H9 (cell line): ENCODE measurements at regions not wholly inside any gene's neighbourhood (a gene's known extent, or its start where the extent isn't known, plus 50 kb on each side); places are given as distances from the start of the nearest gene placed in this dataset.

Source experiments
- DNase-seq: peaks from one replicate; pipeline ENCODE4 v3.0.0-alpha.2; 2017
- H2AFZ ChIP-seq: one replicate; pipeline ENCODE4 v1.6.1; 2013; ENCODE audit warnings: mild to moderate bottlenecking, low read length, control low read depth, moderate library complexity
- H2AK5ac ChIP-seq: 2 replicates; pipeline ENCODE4 v1.6.1; 2013; ENCODE audit warnings: low read length, control low read depth, mixed read lengths; ENCODE audit not compliant: insufficient read length
- H2BK120ac ChIP-seq: one replicate; pipeline ENCODE4 v1.6.1; 2013; ENCODE audit warnings: low read depth, mild to moderate bottlenecking, low read length, control low read depth, inconsistent platforms; ENCODE audit not compliant: poor library complexity, severe bottlenecking
- H2BK12ac ChIP-seq: 2 replicates; pipeline ENCODE4 v1.6.1; 2013; ENCODE audit warnings: low read length, control low read depth, mixed read lengths, low read depth; ENCODE audit not compliant: insufficient read length
- H2BK15ac ChIP-seq: 2 replicates; pipeline ENCODE4 v1.6.1; 2013; ENCODE audit warnings: low read depth, low read length, control low read depth
- H2BK20ac ChIP-seq: one replicate; pipeline ENCODE4 v1.6.1; 2013; ENCODE audit warnings: low read depth, mild to moderate bottlenecking, low read length, control low read depth, inconsistent platforms; ENCODE audit not compliant: poor library complexity, severe bottlenecking
- H2BK5ac ChIP-seq: 2 replicates; pipeline ENCODE4 v1.6.1; 2013; ENCODE audit warnings: low read length, control low read depth, mixed read lengths; ENCODE audit not compliant: insufficient read length
- H3K14ac ChIP-seq: 2 replicates; pipeline ENCODE4 v1.6.1; 2013; ENCODE audit warnings: low read length, control low read depth; ENCODE audit not compliant: insufficient read depth
- H3K18ac ChIP-seq: 2 replicates; pipeline ENCODE4 v1.6.1; 2013; ENCODE audit warnings: low read depth, mild to moderate bottlenecking, mixed read lengths, low read length, control low read depth; ENCODE audit not compliant: insufficient read length
- H3K23ac ChIP-seq: 2 replicates; pipeline ENCODE4 v1.6.1; 2013; ENCODE audit warnings: low read length, control low read depth, mixed read lengths, low read depth; ENCODE audit not compliant: insufficient read length
- H3K23me2 ChIP-seq: 2 replicates; pipeline ENCODE4 v1.6.1; 2013; ENCODE audit warnings: low read depth, mild to moderate bottlenecking, mixed read lengths, low read length, control low read depth; ENCODE audit not compliant: insufficient read length, poor library complexity, severe bottlenecking
- H3K27ac ChIP-seq: 2 replicates; pipeline ENCODE4 v1.5.1; 2013; ENCODE audit warnings: low read length, control low read depth, mixed read lengths, low read depth; ENCODE audit not compliant: insufficient read length
- H3K27me3 ChIP-seq: 2 replicates; pipeline ENCODE4 v1.6.1; 2013; ENCODE audit warnings: low read length, control low read depth, inconsistent platforms; ENCODE audit not compliant: insufficient read depth
- H3K4ac ChIP-seq: 2 replicates; pipeline ENCODE4 v1.6.1; 2013; ENCODE audit warnings: low read depth, mild to moderate bottlenecking, control low read depth, inconsistent platforms, low read length, moderate library complexity
- H3K4me1 ChIP-seq: 2 replicates; pipeline ENCODE4 v1.6.1; 2013; ENCODE audit warnings: low read length, control low read depth, inconsistent platforms; ENCODE audit not compliant: insufficient read depth
- H3K4me2 ChIP-seq: 2 replicates; pipeline ENCODE4 v1.6.1; 2013; ENCODE audit warnings: low read length, control low read depth, mixed read lengths; ENCODE audit not compliant: insufficient read length, insufficient read depth
- H3K56ac ChIP-seq: 2 replicates; pipeline ENCODE4 v1.6.1; 2013; ENCODE audit warnings: low read depth, mild to moderate bottlenecking, mixed read lengths, low read length, control low read depth; ENCODE audit not compliant: insufficient read length
- H3K79me1 ChIP-seq: 2 replicates; pipeline ENCODE4 v1.6.1; 2013; ENCODE audit warnings: low read depth, mild to moderate bottlenecking, moderate library complexity, low read length, control low read depth, inconsistent platforms; ENCODE audit not compliant: insufficient read depth, poor library complexity, severe bottlenecking
- H3K79me2 ChIP-seq: 2 replicates; pipeline ENCODE4 v1.6.1; 2013; ENCODE audit warnings: low read length, control low read depth, inconsistent platforms; ENCODE audit not compliant: insufficient read depth
- H3K9ac ChIP-seq: 2 replicates; pipeline ENCODE4 v1.6.1; 2013; ENCODE audit warnings: low read length, control low read depth, mixed read lengths; ENCODE audit not compliant: insufficient read length; ENCODE audit errors: extremely low read depth
- H3K9me3 ChIP-seq: one replicate; pipeline ENCODE4 v1.6.1; 2013; ENCODE audit warnings: low read depth, low read length, inconsistent platforms; ENCODE audit not compliant: control insufficient read depth
- H3T11ph ChIP-seq: one replicate; pipeline ENCODE4 v1.6.1; 2013; ENCODE audit warnings: mild to moderate bottlenecking, low read length, control low read depth, inconsistent platforms
- H4K20me1 ChIP-seq: one replicate; pipeline ENCODE4 v1.6.1; 2013; ENCODE audit not compliant: control insufficient read depth, insufficient read length, insufficient read depth
- H4K5ac ChIP-seq: 2 replicates; pipeline ENCODE4 v1.6.1; 2013; ENCODE audit warnings: low read depth, mild to moderate bottlenecking, mixed read lengths, low read length, control low read depth; ENCODE audit not compliant: insufficient read length
- H4K8ac ChIP-seq: replicated peaks from 2 replicates; pipeline ENCODE4 v1.6.1; 2013; ENCODE audit warnings: low read length, control low read depth, mixed read lengths, low read depth; ENCODE audit not compliant: insufficient read length
- H4K91ac ChIP-seq: 2 replicates; pipeline ENCODE4 v1.6.1; 2013; ENCODE audit warnings: low read depth, mild to moderate bottlenecking, moderate library complexity, mixed read lengths, low read length, control low read depth; ENCODE audit not compliant: insufficient read length
- H3K27ac Mint-ChIP-seq, 3 experiments: 2 replicates in 2 of 3; 3 replicates in 1 of 3; pipeline ENCODE4 v1.8.0; 2020 to 2021; ENCODE audit warnings: mixed read lengths in 3 of 3, mild to moderate bottlenecking in 1 of 3, moderate library complexity in 1 of 3
- H3K27me3 Mint-ChIP-seq: 2 replicates; pipeline ENCODE4 v1.8.0; 2021; ENCODE audit warnings: low read depth, mild to moderate bottlenecking, moderate library complexity, mixed read lengths
- H3K36me3 Mint-ChIP-seq, 3 experiments: 2 replicates in 2 of 3; 3 replicates in 1 of 3; pipeline ENCODE4 v1.8.0; 2020 to 2021; ENCODE audit warnings: low read depth in 3 of 3, mixed read lengths in 3 of 3; ENCODE audit not compliant: insufficient read depth in 1 of 3
- H3K4me1 Mint-ChIP-seq, 2 experiments: 2 replicates each; pipeline ENCODE4 v1.8.0; 2020; ENCODE audit warnings: mixed read lengths in 2 of 2
- H3K4me3 Mint-ChIP-seq, 2 experiments: 2 replicates in 1 of 2; 3 replicates in 1 of 2; pipeline ENCODE4 v1.8.0; 2020 to 2021; ENCODE audit warnings: mild to moderate bottlenecking in 2 of 2, mixed read lengths in 2 of 2, moderate library complexity in 1 of 2
- H3K9me3 Mint-ChIP-seq, 2 experiments: 2 replicates in 1 of 2; 3 replicates in 1 of 2; pipeline ENCODE4 v1.8.0; 2020; ENCODE audit warnings: mild to moderate bottlenecking in 2 of 2, mixed read lengths in 2 of 2, moderate library complexity in 1 of 2
- WGBS: extraction: QIAGEN DNeasy Blood & Tissue Kit; methylation state at CpG from one replicate; pipeline ENCODE4 v1.1.7; 2013; ENCODE audit warnings: missing lambda C conversion rate, low lambda C conversion rate, mixed read lengths; ENCODE audit not compliant: insufficient read length; ENCODE audit errors: extremely low coverage; 5-methylcytosine and 5-hydroxymethylcytosine counted together
- TF ChIP-seq, protein P1 (sequence below): fragments of 200-600 bp; sonication (generic); conservative IDR thresholded peaks from 3 replicates; pipeline ENCODE4 v1.8.0; 2021; ENCODE audit warnings: antibody characterized with exemption, mild to moderate bottlenecking

DNA sequence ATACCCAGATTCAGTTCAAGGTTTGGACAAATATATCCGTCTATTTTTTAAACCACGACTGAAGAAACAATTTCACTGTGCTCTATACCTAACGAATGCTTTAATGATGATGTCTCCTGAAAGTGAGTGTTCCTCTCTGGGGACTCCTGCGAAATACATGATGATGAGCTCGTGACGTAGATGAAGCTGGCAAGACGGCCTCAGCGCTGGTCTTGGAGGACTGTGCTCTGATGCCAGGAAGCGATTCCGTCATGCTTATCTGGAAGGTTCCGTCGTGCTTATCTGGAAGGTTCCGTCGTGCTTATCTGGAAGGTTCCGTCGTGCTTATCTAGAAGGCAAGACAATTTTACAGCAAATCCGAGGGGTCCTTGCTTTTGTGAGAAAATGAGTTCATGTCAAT lies 250.8 kb upstream of the IRX2 start:
- peaks cover 7% of the 10 kb centered on the region for H3K27me3 Mint-ChIP-seq
- Histone ChIP-seq H3K18ac (no peak overlapping the region), H3K9me3 (no peaks in the 10 kb centered on the region), H3K27me3 (no peaks in the 10 kb centered on the region; the same call in 1 of the 2 replicates), H3K14ac (no peak overlapping the region), H4K20me1 (no peaks in the 10 kb centered on the region), H3K4me2 (no peak overlapping the region), H3T11ph (no peak overlapping the region), H3K79me1 (no peaks in the 10 kb centered on the region), H4K91ac (no peak overlapping the region), H3K9ac (no peak overlapping the region), H2BK120ac (no peak overlapping the region), H3K27ac (no peak overlapping the region), H2BK15ac (no peak overlapping the region), H3K23me2 (no peaks in the 10 kb centered on the region), H4K8ac (no peak overlapping the region), H2AFZ (no peak overlapping the region), H3K4ac (no peak overlapping the region), H3K79me2 (no peaks in the 10 kb centered on the region), H4K5ac (no peak overlapping the region), H3K56ac (no peak overlapping the region), H3K4me1 (no peaks in the 10 kb centered on the region), H2BK20ac (no peak overlapping the region), H2BK5ac (no peak overlapping the region), H2AK5ac (no peak overlapping the region), H2BK12ac (no peak overlapping the region), H3K23ac (no peak overlapping the region)
- H3K4me3 Mint-ChIP-seq = no peak overlapping the region
- DNase-seq = no peak
- no peak overlapping the region for H3K27ac Mint-ChIP-seq
- peaks cover 5 to 8% of the 10 kb centered on the region in 2 experiments; a peak in 3 of 4 replicates for H3K4me1 Mint-ChIP-seq
- peaks cover 8 to 17% of the 10 kb centered on the region in 2 experiments for H3K9me3 Mint-ChIP-seq
- TF ChIP-seq, protein P1, sequence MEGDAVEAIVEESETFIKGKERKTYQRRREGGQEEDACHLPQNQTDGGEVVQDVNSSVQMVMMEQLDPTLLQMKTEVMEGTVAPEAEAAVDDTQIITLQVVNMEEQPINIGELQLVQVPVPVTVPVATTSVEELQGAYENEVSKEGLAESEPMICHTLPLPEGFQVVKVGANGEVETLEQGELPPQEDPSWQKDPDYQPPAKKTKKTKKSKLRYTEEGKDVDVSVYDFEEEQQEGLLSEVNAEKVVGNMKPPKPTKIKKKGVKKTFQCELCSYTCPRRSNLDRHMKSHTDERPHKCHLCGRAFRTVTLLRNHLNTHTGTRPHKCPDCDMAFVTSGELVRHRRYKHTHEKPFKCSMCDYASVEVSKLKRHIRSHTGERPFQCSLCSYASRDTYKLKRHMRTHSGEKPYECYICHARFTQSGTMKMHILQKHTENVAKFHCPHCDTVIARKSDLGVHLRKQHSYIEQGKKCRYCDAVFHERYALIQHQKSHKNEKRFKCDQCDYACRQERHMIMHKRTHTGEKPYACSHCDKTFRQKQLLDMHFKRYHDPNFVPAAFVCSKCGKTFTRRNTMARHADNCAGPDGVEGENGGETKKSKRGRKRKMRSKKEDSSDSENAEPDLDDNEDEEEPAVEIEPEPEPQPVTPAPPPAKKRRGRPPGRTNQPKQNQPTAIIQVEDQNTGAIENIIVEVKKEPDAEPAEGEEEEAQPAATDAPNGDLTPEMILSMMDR = no peak
- WGBS = no CpG with 5 or more reads among the region's 17 CpGs
- H3K36me3 Mint-ChIP-seq = peaks cover 2 to 14% (median 7%) of the 10 kb centered on the region in 3 experiments; a peak in 6 of 7 replicates
